ENCODE measurements at regions not wholly inside any gene's neighbourhood (a gene's known extent, or its start where the extent isn't known, plus 50 kb on each side); places are given as distances from the start of the nearest gene placed in this dataset.

GRCh38 chr3:117305681-117306080 lies 596.1 kb downstream of the TUSC7 start:
- WGBS, 2 experiments (ENCODE audit: extremely low coverage in 1 of 2, insufficient coverage in 1 of 2, insufficient read length in 1 of 2, insufficient replicate concordance in 2 of 2, low coverage in 1 of 2, low lambda C conversion rate in 2 of 2, missing lambda C conversion rate in 1 of 2), result 94% methylated on average over 1 of the region's 1 CpG; no CpG with 5 or more reads in 1 of the 2 experiments
- Histone ChIP-seq H3K79me2 (ENCODE audit: control insufficient read depth in 1 of 2, insufficient read depth in 2 of 2, low read length in 2 of 2) (no peaks in the 10 kb centered on the region), H4K5ac (ENCODE audit: insufficient read length, low read depth, low read length) (no peak overlapping the region), H3K79me1 (ENCODE audit: low read depth, low read length) (no peaks in the 10 kb centered on the region), H3K4me1 (replicated peaks in 1 of 4; ENCODE audit: control insufficient read depth in 3 of 4, insufficient read depth in 4 of 4, low read length in 3 of 4) (no peaks in the 10 kb centered on the region), H4K91ac (replicated peaks; ENCODE audit: insufficient read length, low read length) (no peak overlapping the region), H2BK20ac (ENCODE audit: low read length) (no peak overlapping the region), H3K9me3 (ENCODE audit: insufficient read depth in 2 of 2, low read depth in 1 of 2, low read length in 1 of 2) (no peaks in the 10 kb centered on the region), H4K20me1 (replicated peaks in 1 of 2; ENCODE audit: control insufficient read depth in 1 of 2, insufficient read depth in 2 of 2, low read length in 2 of 2) (no peaks in the 10 kb centered on the region), H4K8ac (ENCODE audit: extremely low read depth, insufficient read depth, low read length) (no peak overlapping the region), H3K56ac (replicated peaks; ENCODE audit: insufficient read length, low read depth, low read length) (no peak overlapping the region), H3K27me3 (replicated peaks in 1 of 4; ENCODE audit: control insufficient read depth in 3 of 4, extremely low read depth in 1 of 4, insufficient read depth in 3 of 4, low read length in 3 of 4) (no peaks in the 10 kb centered on the region), H3K27ac (ENCODE audit: low read depth, low read length) (no peak overlapping the region), H3K36me3 (ENCODE audit: control insufficient read depth in 2 of 4, insufficient read depth in 4 of 4, low read length in 3 of 4) (no peaks in the 10 kb centered on the region), H3K18ac (ENCODE audit: extremely low read depth, low read length) (no peak overlapping the region), H2BK15ac (ENCODE audit: low read length) (no peak overlapping the region), H2AK5ac (ENCODE audit: low read depth, low read length) (no peak overlapping the region), H3K23me2 (ENCODE audit: low read depth, low read length) (no peaks in the 10 kb centered on the region), H3K9ac (replicated peaks in 1 of 4; ENCODE audit: extremely low read depth in 1 of 4, low read depth in 3 of 4, low read length in 3 of 4) (no peak overlapping the region), H3K14ac (ENCODE audit: insufficient read length) (no peak overlapping the region), H3K23ac (ENCODE audit: insufficient read length) (no peak overlapping the region), H3K4me2 (ENCODE audit: insufficient read depth in 1 of 2, low read depth in 2 of 2, low read length in 2 of 2) (no peak overlapping the region), H3K4me3 (ENCODE audit: extremely low read depth in 1 of 4, insufficient read depth in 2 of 4, low read depth in 3 of 4, low read length in 4 of 4) (no peak overlapping the region), H2BK120ac (replicated peaks; ENCODE audit: low read depth, low read length) (no peak overlapping the region), H2BK5ac (ENCODE audit: low read depth, low read length) (no peak overlapping the region), H3K4ac (replicated peaks; ENCODE audit: insufficient read length, low read depth, low read length) (no peak overlapping the region), H2BK12ac (ENCODE audit: low read depth, low read length) (no peak overlapping the region), H2AFZ (ENCODE audit: low read length) (no peak overlapping the region)
- DNase-seq (ENCODE audit: low read depth in 1 of 2, low spot score in 2 of 2) (no peak), FAIRE-seq (no peak)
- POLR2A ChIA-PET (ENCODE audit: partially characterized antibody), result no interaction called here
- no peak for TF ChIP-seq JUND (IDR thresholded peaks at IDR 0.05; ENCODE audit: low read length)
- no peak for TF ChIP-seq KDM1A (IDR thresholded peaks at IDR 0.05; ENCODE audit: borderline replicate concordance, low read length)
- TF ChIP-seq YY1 (IDR thresholded peaks at IDR 0.05; ENCODE audit: low read depth, low read length), result no peak
- CTCF ChIA-PET (ENCODE audit: partially characterized antibody), result no interaction called here
